Peyer's patch (tissue), 4 donors: ENCODE measurements at regions not wholly inside any gene's neighbourhood (a gene's known extent, or its start where the extent isn't known, plus 50 kb on each side); places are given as distances from the start of the nearest gene placed in this dataset.

Experiments used
- POLR2A ChIP-seq, 2 donors: fragments of 450-650 bp; IDR thresholded peaks; one replicate each; pipeline ENCODE4 v1.5.1; 2017; ENCODE audit warnings: antibody characterized with exemption in 2 of 2, mild to moderate bottlenecking in 2 of 2, moderate library complexity in 2 of 2
- TF ChIP-seq, protein P1 (sequence below), 6 experiments: fragments of 450-650 bp in 4 of 6; fragments of 200-600 bp in 2 of 6; sonication (generic) in 1 of 6; IDR thresholded peaks; one replicate each; pipeline ENCODE4 v1.5.1; 2017 to 2019; ENCODE audit warnings: antibody characterized with exemption in 6 of 6, mild to moderate bottlenecking in 3 of 6, moderate library complexity in 1 of 6

DNA sequence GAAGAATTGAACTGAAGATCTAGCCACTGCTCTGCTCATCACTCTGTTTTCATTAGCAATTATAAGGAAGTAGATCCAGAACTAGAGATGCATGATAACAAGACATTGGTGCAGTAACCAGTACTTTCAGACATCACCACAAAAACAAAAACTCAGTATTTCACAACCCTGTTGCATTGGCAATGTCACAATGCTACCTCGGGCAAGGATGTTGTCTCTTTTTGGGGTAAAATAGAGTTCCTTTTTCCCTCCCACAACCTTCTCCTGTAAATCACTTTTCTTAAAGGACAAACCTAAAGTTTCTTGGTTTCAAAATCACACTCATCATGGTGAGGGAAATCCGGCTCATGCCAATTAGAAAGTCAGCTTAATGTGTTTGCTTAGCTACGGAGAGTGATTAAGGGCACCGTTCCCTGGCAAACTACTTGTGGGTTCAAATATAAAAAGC lies 420.1 kb upstream of the MEF2C start:
- TF ChIP-seq POLR2A (IDR thresholded peaks at IDR 0.05), result no peak
- TF ChIP-seq, protein P1, sequence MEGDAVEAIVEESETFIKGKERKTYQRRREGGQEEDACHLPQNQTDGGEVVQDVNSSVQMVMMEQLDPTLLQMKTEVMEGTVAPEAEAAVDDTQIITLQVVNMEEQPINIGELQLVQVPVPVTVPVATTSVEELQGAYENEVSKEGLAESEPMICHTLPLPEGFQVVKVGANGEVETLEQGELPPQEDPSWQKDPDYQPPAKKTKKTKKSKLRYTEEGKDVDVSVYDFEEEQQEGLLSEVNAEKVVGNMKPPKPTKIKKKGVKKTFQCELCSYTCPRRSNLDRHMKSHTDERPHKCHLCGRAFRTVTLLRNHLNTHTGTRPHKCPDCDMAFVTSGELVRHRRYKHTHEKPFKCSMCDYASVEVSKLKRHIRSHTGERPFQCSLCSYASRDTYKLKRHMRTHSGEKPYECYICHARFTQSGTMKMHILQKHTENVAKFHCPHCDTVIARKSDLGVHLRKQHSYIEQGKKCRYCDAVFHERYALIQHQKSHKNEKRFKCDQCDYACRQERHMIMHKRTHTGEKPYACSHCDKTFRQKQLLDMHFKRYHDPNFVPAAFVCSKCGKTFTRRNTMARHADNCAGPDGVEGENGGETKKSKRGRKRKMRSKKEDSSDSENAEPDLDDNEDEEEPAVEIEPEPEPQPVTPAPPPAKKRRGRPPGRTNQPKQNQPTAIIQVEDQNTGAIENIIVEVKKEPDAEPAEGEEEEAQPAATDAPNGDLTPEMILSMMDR (IDR thresholded peaks at IDR 0.05), result no peak
